Posterior cingulate gyrus (tissue), 11 donors: ENCODE measurements at regions not wholly inside any gene's neighbourhood (a gene's known extent, or its start where the extent isn't known, plus 50 kb on each side); places are given as distances from the start of the nearest gene placed in this dataset.
"Not testable (repeated sequence)": the region's sequence is repeated elsewhere in the genome, so short reads cannot be mapped to it uniquely, and the experiment has no call there.

ENCODE experiments used
- DNase-seq, 10 donors: peaks; one replicate each; pipeline versions ENCODE4 v3.0.0 to v3.0.0-alpha.2; 2020 to 2021; ENCODE audit warnings: mixed read lengths in 3 of 10
- intact Hi-C: fragments of 100-400 bp; cut with DNase I; formaldehyde crosslinking; loops from one replicate; pipeline ENCODE4 v1.15.1; 2023

- intact Hi-C loops, result no loop called here
Observed at GRCh38 chr7:93663561-93664299, 89.2 kb upstream of the CALCR start.

GRCh38 chr7:93658163-93658562, 83.6 kb upstream of the CALCR start:
- intact Hi-C loops, DNase-seq: not testable (repeated sequence)

More at GRCh38 chr7:93663561-93664299, 89.2 kb upstream of the CALCR start:
- DNase-seq, result peak in 2 of 10 donors; percentile 60 to 73

- intact Hi-C loops, result no loop called here
- no peak for DNase-seq
Observed at GRCh38 chr7:93651603-93652159, 77.2 kb upstream of the CALCR start.

GRCh38 chr7:93646538-93646937, 72.0 kb upstream of the CALCR start:
- intact Hi-C loops, result no loop called here
- no peak for DNase-seq

GRCh38 chr7:93636276-93636675, 61.8 kb upstream of the CALCR start:
- DNase-seq, result no peak
- intact Hi-C loops, result no loop called here

- no peak for DNase-seq
- intact Hi-C loops, result no loop called here
Observed at GRCh38 chr7:93632371-93632770, 57.8 kb upstream of the CALCR start.

GRCh38 chr7:93629291-93629801, 54.8 kb upstream of the CALCR start:
- intact Hi-C loops, result no loop called here
- DNase-seq, result no peak

GRCh38 chr7:93626869-93627268, 52.3 kb upstream of the CALCR start:
- DNase-seq, result no peak
- intact Hi-C loops, result no loop called here
